GM13976 (cell line): ENCODE measurements at regions not wholly inside any gene's neighbourhood (a gene's known extent, or its start where the extent isn't known, plus 50 kb on each side); places are given as distances from the start of the nearest gene placed in this dataset.
"Not testable (repeated sequence)": the region's sequence is repeated elsewhere in the genome, so short reads cannot be mapped to it uniquely, and the experiment has no call there.

ENCODE experiments used
- DNase-seq: peaks from one replicate; pipeline ENCODE4 v3.0.0; 2012; ENCODE audit warnings: low spot score
- in situ Hi-C: fragments of 300-500 bp; cut with MboI; formaldehyde crosslinking; loops from one replicate; pipeline ENCODE4 v1.12.0; 2022; ENCODE audit warnings: low sequenced_read_pairs, mixed read lengths, inconsistent platforms; ENCODE audit not compliant: unreplicated experiment
- TF ChIP-seq, protein P1 (sequence below): IDR thresholded peaks from 2 replicates; pipeline ENCODE4 v1.5.1; 2012; ENCODE audit warnings: borderline replicate concordance, mild to moderate bottlenecking; ENCODE audit not compliant: insufficient read depth; ENCODE audit errors: extremely low read depth, missing control alignments, control extremely low read depth

DNA sequence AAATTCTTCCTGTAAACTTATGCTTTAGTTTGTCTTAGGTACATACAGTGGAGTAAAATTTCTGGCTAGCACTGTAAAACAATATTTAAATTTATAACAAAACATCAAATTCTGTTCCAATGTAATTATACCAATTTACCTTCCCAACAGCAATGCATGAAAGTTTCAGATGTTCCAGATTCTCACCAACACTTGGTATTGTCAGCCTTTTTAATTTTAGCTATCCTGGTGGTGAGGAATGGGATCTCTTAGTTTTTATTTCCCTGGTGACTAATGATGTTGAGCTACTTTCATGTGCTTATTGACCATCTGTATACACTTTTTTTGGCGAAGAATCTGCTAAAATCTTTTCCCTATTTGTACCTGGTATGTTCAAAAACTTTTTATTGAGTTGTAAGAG, 76.1 kb upstream of the PHACTR1 start:
- no peak for DNase-seq
- TF ChIP-seq, protein P1, sequence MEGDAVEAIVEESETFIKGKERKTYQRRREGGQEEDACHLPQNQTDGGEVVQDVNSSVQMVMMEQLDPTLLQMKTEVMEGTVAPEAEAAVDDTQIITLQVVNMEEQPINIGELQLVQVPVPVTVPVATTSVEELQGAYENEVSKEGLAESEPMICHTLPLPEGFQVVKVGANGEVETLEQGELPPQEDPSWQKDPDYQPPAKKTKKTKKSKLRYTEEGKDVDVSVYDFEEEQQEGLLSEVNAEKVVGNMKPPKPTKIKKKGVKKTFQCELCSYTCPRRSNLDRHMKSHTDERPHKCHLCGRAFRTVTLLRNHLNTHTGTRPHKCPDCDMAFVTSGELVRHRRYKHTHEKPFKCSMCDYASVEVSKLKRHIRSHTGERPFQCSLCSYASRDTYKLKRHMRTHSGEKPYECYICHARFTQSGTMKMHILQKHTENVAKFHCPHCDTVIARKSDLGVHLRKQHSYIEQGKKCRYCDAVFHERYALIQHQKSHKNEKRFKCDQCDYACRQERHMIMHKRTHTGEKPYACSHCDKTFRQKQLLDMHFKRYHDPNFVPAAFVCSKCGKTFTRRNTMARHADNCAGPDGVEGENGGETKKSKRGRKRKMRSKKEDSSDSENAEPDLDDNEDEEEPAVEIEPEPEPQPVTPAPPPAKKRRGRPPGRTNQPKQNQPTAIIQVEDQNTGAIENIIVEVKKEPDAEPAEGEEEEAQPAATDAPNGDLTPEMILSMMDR: no peak
- in situ Hi-C loops: loop anchor here (25.0 kb wide), 1 partner anchor 247 kb away; no protein-coding TSS in a partner anchor

- in situ Hi-C loops: loop anchor here (25.0 kb wide), 1 partner anchor 246 kb away; no protein-coding TSS in a partner anchor
- not testable (repeated sequence) for DNase-seq
These were observed 74.8 kb upstream of the PHACTR1 start for GRCh38 chr6:12641785-12642184.

DNA sequence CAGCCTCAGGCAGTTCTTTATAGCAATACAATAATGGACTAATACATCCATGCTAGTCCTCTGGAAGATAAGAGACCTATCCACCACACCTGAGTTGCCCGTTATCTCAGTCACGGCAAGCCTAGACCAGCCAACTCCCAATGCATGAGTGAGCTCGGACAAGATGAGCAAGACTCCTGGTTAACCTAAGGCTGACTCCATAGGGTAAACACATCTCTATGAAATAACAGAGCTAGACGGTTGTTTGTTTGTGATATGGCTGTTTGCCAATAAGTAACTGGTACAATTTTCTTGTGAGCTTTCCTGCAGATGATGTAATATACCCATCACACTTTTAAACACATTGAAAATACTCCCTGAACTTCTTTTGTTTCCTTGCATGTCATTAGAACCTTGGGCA, 70.6 kb upstream of the PHACTR1 start:
- DNase-seq: no peak
- in situ Hi-C loops: loop anchor here (25.0 kb wide), 1 partner anchor 241 kb away; no protein-coding TSS in a partner anchor
- TF ChIP-seq, protein P1: no peak

DNA sequence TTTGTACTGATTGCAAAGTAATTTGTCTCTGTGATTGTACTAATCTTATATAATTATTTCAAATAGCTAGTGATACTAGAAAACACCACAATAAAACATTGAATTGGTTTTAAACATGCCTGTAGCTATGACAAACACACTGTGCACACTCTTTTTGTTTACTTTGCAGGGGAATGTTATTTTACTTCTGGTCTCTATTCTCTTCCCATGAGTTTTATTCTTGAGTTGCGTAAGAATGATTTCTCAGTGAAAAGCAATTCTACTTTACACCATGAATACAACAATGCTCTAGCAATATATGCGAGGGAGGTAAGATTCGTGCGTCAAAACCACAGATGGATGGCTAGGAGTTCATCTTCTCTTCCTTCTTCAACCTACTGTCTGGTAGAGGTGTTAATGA, 68.4 kb upstream of the PHACTR1 start:
- TF ChIP-seq, protein P1: no peak
- in situ Hi-C loops: loop anchor here (25.0 kb wide), 1 partner anchor 239 kb away; no protein-coding TSS in a partner anchor
- DNase-seq: no peak

DNA sequence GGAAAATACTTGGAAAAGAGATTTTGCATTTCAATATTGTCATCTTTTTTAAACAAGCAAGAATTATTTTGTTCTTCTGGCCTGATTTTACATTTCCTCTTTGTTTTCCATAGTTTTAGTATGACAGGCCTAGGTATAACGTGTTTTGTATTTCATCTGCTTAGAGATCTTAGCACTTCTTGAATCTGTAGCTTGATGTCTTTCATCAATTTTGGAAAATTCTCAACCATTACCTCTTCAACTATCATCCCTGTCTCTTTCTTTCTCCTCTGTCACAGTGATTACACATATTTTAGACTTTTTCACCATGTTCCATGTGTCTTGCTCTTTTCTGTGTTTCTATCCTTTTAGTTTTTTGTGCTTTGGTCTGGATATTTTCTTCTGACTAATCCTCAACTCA, 67.2 kb upstream of the PHACTR1 start:
- no peak for DNase-seq
- in situ Hi-C loops: loop anchor here (25.0 kb wide), 1 partner anchor 238 kb away; no protein-coding TSS in a partner anchor
- TF ChIP-seq, protein P1: no peak

GRCh38 chr6:12653486-12653885, 63.1 kb upstream of the PHACTR1 start:
- no peak for DNase-seq
- TF ChIP-seq, protein P1: no peak
- in situ Hi-C loops: no loop called here

DNA sequence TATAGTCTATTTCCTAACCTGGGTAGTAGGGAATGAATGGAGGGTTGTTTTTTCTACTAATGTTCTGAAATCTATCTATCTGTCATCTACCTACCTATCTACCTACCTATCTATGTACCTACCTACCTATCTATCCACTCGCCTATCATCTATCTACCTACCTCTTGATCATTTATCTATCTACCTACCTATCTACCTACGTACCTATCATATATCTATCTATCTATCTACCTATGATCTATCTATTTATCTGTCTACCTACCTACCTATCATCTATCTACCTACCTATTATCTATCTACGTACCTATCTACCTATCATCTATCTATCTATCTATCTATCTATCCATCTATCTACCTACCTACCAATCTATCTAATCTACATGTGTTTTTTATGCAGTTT, 62.5 kb upstream of the PHACTR1 start:
- no peak for DNase-seq
- TF ChIP-seq, protein P1: no peak
- in situ Hi-C loops: no loop called here

DNA sequence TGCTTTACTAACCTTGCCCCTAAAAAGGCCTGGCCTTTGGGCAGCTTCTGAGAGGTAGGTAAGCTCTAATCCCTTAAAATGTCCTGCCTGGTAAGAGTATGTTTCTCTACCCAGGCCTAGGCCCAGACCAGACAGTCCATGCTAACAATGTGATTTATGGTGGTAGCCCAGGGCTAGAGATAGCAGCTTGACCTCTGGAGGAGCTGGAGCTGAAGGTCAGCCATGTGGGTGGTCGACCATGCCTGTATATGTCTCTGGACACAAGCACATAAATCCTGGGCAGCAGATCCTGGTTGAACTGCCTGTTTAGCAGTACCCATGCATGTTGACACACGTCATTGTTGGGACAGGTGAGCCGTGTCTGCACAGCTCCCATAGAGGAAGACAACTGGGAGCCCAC, 62.1 kb upstream of the PHACTR1 start:
- TF ChIP-seq, protein P1: no peak
- DNase-seq: no peak
- in situ Hi-C loops: no loop called here
